ENCODE measurements at regions not wholly inside any gene's neighbourhood (a gene's known extent, or its start where the extent isn't known, plus 50 kb on each side); places are given as distances from the start of the nearest gene placed in this dataset.

DNA sequence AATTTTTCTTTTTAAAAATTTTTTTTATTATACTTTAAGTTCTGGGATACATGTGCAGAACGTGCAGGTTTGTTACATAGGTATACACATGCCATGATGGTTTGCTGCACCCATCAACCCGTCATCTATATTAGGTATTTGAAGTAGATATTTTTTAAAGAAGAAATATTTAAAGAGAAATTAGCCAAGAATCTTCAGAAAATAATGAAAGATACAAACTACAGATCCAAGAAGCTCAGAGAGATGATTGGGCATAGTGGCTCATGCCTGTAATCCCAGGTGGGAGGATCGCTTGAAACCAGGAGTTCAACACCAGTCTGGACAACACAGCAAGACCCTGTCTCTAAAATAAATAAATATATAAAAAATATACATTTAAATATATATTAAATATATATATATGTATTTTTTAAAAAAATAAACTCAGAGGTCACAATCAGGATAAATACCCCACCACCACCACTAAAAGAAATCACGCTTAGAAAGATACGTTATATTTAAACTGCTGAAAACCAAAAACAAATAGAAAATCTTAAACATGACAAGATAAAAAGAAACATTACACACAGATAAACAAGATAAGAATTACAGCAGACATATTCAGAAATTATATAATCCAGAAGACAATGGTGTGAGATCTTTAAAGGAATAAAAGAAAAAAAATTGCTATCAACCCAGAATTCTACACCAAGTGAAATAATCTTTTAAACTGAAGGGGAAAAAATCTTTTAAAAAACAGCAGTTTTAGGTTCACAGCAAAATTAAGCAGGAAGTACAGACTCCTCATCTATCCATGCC lies 57.5 kb downstream of the CSF2 start:
- TF ChIP-seq, protein P1, sequence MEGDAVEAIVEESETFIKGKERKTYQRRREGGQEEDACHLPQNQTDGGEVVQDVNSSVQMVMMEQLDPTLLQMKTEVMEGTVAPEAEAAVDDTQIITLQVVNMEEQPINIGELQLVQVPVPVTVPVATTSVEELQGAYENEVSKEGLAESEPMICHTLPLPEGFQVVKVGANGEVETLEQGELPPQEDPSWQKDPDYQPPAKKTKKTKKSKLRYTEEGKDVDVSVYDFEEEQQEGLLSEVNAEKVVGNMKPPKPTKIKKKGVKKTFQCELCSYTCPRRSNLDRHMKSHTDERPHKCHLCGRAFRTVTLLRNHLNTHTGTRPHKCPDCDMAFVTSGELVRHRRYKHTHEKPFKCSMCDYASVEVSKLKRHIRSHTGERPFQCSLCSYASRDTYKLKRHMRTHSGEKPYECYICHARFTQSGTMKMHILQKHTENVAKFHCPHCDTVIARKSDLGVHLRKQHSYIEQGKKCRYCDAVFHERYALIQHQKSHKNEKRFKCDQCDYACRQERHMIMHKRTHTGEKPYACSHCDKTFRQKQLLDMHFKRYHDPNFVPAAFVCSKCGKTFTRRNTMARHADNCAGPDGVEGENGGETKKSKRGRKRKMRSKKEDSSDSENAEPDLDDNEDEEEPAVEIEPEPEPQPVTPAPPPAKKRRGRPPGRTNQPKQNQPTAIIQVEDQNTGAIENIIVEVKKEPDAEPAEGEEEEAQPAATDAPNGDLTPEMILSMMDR (IDR thresholded peaks at IDR 0.05; ENCODE audit: low read depth, low read length, missing control alignments): no peak
- no peak overlapping the region for H3K4me3 ChIP-seq (ENCODE audit: low read depth, low read length)
- no peak for DNase-seq (ENCODE audit: low read depth)

DNA sequence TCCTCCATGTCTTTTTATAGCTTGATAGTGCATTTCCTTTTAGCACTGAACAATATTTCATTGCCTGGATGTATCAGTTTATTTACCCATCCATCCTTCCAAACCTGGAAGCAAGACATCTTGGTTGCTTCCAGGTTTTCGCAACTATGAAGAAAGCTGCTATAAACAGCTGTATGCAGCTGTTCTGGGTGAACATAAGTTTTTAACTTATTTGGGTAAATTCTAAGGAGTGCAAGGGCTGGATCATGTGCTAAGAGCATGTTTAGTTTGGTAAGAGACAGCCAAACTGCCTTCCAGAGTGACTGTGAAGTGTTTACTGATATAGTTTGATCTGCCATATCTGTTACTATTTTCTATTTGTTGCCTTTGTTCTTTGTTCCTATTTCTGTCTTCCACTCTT lies 58.5 kb downstream of the CSF2 start:
- H3K4me3 ChIP-seq (ENCODE audit: low read depth, low read length): no peak overlapping the region
- no peak for DNase-seq (ENCODE audit: low read depth)
- TF ChIP-seq, protein P1 (IDR thresholded peaks at IDR 0.05; ENCODE audit: low read depth, low read length, missing control alignments): no peak

DNA sequence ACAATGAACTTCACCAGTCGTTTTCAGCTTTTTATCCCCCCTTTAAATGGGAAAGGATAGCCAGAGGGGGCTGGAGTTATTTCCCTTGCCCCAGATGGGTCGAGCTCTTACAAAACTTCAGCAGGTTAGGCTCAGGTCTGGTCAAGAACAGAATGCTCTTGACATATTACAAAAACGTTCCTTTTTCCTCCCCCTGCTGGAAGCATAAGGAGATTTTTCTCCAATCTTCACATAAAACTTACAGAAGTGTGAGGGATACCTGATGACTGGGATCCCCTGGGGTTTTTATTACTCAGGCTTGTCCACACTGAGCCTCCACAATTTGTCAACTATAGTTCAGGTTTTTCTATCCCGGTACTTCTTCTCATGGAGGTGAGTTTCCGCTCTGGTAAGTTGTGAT lies 60.8 kb downstream of the CSF2 start:
- no peak overlapping the region for H3K4me3 ChIP-seq (ENCODE audit: low read depth, low read length)
- no peak for DNase-seq (ENCODE audit: low read depth)
- TF ChIP-seq, protein P1 (IDR thresholded peaks at IDR 0.05; ENCODE audit: low read depth, low read length, missing control alignments): peak; percentile 39

DNA sequence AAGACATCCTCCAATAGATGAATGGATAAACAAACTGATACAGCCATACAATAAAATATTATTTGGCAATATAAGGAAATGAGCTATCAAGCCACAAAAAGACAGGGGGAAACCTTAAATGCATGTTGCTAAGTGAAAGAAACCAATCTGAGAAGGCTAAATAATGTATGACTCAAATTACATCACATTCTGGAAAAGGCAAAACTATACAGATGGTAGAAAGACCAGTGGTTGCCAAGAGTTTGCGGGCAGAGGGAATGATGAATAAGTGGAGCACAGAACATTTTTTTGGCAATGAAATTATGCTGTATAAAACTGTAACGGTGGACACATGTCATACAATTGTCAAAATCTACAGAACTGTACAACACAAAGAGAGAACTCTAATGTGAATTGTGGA lies 63.3 kb downstream of the CSF2 start:
- no peak overlapping the region for H3K4me3 ChIP-seq (ENCODE audit: low read depth, low read length)
- DNase-seq (ENCODE audit: low read depth): no peak
- TF ChIP-seq, protein P1 (IDR thresholded peaks at IDR 0.05; ENCODE audit: low read depth, low read length, missing control alignments): no peak

DNA sequence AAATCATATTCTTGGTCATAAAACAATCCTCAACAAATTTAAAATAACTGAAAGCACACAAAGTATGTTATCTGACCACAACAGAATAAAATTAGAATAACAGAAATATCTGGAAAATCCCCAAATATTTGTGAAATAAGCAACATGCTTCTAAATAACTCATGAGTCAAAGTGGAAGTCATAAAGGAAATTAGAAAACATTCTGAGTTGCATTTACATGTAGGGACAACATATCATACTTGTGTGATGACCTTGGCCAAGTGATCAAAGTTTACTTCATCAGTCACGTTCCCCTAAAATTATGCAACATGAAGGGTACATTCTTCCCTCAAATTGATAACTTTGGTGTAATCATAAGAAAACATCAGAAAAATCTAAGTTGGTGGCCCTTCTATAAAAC lies 64.7 kb downstream of the CSF2 start:
- TF ChIP-seq, protein P1 (IDR thresholded peaks at IDR 0.05; ENCODE audit: low read depth, low read length, missing control alignments): no peak
- H3K4me3 ChIP-seq (ENCODE audit: low read depth, low read length): no peak overlapping the region
- no peak for DNase-seq (ENCODE audit: low read depth)

All from GM12864 (cell line).